Neuronal stem cell (in vitro differentiated cells): ENCODE measurements at regions not wholly inside any gene's neighbourhood (a gene's known extent, or its start where the extent isn't known, plus 50 kb on each side); places are given as distances from the start of the nearest gene placed in this dataset.

Experiments used
- DNase-seq: peaks from one replicate; pipeline ENCODE4 v3.0.0-alpha.2; 2013; ENCODE audit warnings: low spot score
- H2AFZ ChIP-seq: one replicate; pipeline ENCODE4 v1.6.1; 2013; ENCODE audit warnings: mild to moderate bottlenecking, low read length, inconsistent platforms
- H2AK5ac ChIP-seq: 2 replicates; pipeline ENCODE4 v1.6.1; 2013; ENCODE audit warnings: low read depth, mild to moderate bottlenecking, inconsistent platforms, low read length, moderate library complexity, mixed read lengths
- H2BK120ac ChIP-seq: 2 replicates; pipeline ENCODE4 v1.6.1; 2013; ENCODE audit warnings: low read depth, mild to moderate bottlenecking, inconsistent platforms, low read length, moderate library complexity, mixed read lengths
- H2BK12ac ChIP-seq: one replicate; pipeline ENCODE4 v1.6.1; 2013; ENCODE audit warnings: low read length, inconsistent platforms
- H2BK15ac ChIP-seq: 2 replicates; pipeline ENCODE4 v1.6.1; 2013; ENCODE audit warnings: mild to moderate bottlenecking, low read length, inconsistent platforms, mixed read lengths
- H2BK5ac ChIP-seq: one replicate; pipeline ENCODE4 v1.6.1; 2013; ENCODE audit warnings: inconsistent platforms, mild to moderate bottlenecking, low read length, moderate library complexity
- H3K14ac ChIP-seq: one replicate; pipeline ENCODE4 v1.6.1; 2013; ENCODE audit warnings: low read length, inconsistent platforms
- H3K18ac ChIP-seq: 2 replicates; pipeline ENCODE4 v1.6.1; 2013; ENCODE audit warnings: low read length, inconsistent platforms
- H3K23ac ChIP-seq: 2 replicates; pipeline ENCODE4 v1.6.1; 2013; ENCODE audit warnings: low read depth, mild to moderate bottlenecking, mixed read lengths, low read length, inconsistent platforms; ENCODE audit not compliant: poor library complexity
- H3K27ac ChIP-seq: replicated peaks from 3 replicates; pipeline ENCODE4 v1.5.1; 2013; ENCODE audit warnings: low read length, inconsistent platforms
- H3K27me3 ChIP-seq, 3 experiments: 2 replicates each; pipeline ENCODE4 v1.6.1; 2013; ENCODE audit warnings: low read length in 3 of 3, mild to moderate bottlenecking in 2 of 3, inconsistent platforms in 1 of 3, low read depth in 1 of 3, mixed read lengths in 1 of 3, moderate library complexity in 1 of 3; ENCODE audit not compliant: control insufficient read depth in 3 of 3, insufficient read depth in 3 of 3
- H3K36me3 ChIP-seq, 2 donors: replicated peaks in 1 of 2; 2 replicates each; pipeline ENCODE4 v1.6.1; 2013; ENCODE audit warnings: low read length in 2 of 2; ENCODE audit not compliant: control insufficient read depth in 2 of 2, insufficient read depth in 2 of 2
- H3K4ac ChIP-seq: 2 replicates; pipeline ENCODE4 v1.6.1; 2013; ENCODE audit warnings: inconsistent platforms, mild to moderate bottlenecking, low read length, moderate library complexity
- H3K4me1 ChIP-seq, 2 donors: 1 replicate in 1 of 2; 2 replicates in 1 of 2; pipeline ENCODE4 v1.6.1; 2013; ENCODE audit warnings: low read length in 2 of 2, low read depth in 1 of 2; ENCODE audit not compliant: control insufficient read depth in 2 of 2, insufficient read depth in 1 of 2
- H3K4me2 ChIP-seq: one replicate; pipeline ENCODE4 v1.6.1; 2013; ENCODE audit warnings: mild to moderate bottlenecking, low read length, inconsistent platforms; ENCODE audit not compliant: insufficient read depth, poor library complexity, severe bottlenecking
- H3K4me3 ChIP-seq, 2 donors: 2 replicates each; pipeline ENCODE4 v1.5.1; 2013; ENCODE audit warnings: low read length in 2 of 2, mild to moderate bottlenecking in 2 of 2, inconsistent platforms in 1 of 2, moderate library complexity in 1 of 2
- H3K79me1 ChIP-seq: one replicate; pipeline ENCODE4 v1.6.1; 2013; ENCODE audit warnings: low read depth, mild to moderate bottlenecking, inconsistent platforms, low read length, moderate library complexity
- H3K9ac ChIP-seq: one replicate; pipeline ENCODE4 v1.6.1; 2013; ENCODE audit warnings: mild to moderate bottlenecking, low read depth, low read length, inconsistent platforms; ENCODE audit not compliant: poor library complexity
- H3K9me3 ChIP-seq, 2 donors: replicated peaks in 1 of 2; 2 replicates each; pipeline versions ENCODE3 to v1.6.1; 2013; ENCODE audit warnings: low read length in 2 of 2, mild to moderate bottlenecking in 2 of 2, inconsistent platforms in 1 of 2, low read depth in 1 of 2, mixed read lengths in 1 of 2, moderate library complexity in 1 of 2; ENCODE audit not compliant: control insufficient read depth in 2 of 2, insufficient read depth in 1 of 2
- H4K8ac ChIP-seq: one replicate; pipeline ENCODE4 v1.6.1; 2013; ENCODE audit warnings: low read depth, mild to moderate bottlenecking, inconsistent platforms, low read length, moderate library complexity
- H4K91ac ChIP-seq: one replicate; pipeline ENCODE4 v1.6.1; 2013; ENCODE audit warnings: low read length, low read depth, mild to moderate bottlenecking, inconsistent platforms; ENCODE audit not compliant: poor library complexity
- WGBS, 2 donors: extraction: QIAGEN DNeasy Blood & Tissue Kit; methylation state at CpG; one replicate each; pipeline ENCODE4 v1.1.7; 2013; ENCODE audit warnings: missing lambda C conversion rate in 2 of 2, mixed read lengths in 1 of 2; ENCODE audit not compliant: insufficient read length in 2 of 2, insufficient replicate concordance in 1 of 2; ENCODE audit errors: extremely low coverage in 2 of 2; 5-methylcytosine and 5-hydroxymethylcytosine counted together

DNA sequence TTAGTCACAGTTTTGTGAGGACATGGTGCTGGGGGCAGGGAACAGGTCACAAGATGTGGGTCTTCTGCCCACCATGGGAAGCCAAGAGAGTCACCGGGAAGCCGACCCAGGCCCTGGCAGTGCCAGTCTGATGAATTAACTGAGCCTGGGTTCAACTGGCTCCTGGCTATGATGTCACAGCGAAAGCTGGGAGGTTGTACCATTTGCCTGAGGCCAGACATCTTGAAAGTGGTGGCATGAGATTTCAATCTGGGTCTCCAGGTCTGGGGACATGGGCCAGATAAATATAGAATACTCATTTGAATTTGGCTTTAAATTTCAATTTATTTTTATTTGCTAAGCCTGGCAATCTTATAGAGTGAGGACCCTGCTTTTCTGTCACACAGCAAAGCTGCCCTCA lies 280.9 kb downstream of the NSG2 start:
- H3K4me1 ChIP-seq: peaks cover 0 to 17% of the 10 kb centered on the region in 2 donors
- no peaks in the 10 kb centered on the region for H3K79me1 ChIP-seq
- no peak overlapping the region for H3K9ac ChIP-seq
- H3K4ac ChIP-seq: no peak overlapping the region
- H3K36me3 ChIP-seq: no peaks in the 10 kb centered on the region
- no peak overlapping the region for H2BK120ac ChIP-seq
- no peaks in the 10 kb centered on the region for H3K27me3 ChIP-seq
- H3K4me2 ChIP-seq: no peak overlapping the region
- no peak overlapping the region for H3K27ac ChIP-seq
- H2BK12ac ChIP-seq: no peak overlapping the region
- H4K8ac ChIP-seq: no peak overlapping the region
- no CpG with 5 or more reads among the region's 3 CpGs for WGBS, 2 donors
- no peak overlapping the region for H3K14ac ChIP-seq
- no peak overlapping the region for H2AK5ac ChIP-seq
- DNase-seq: no peak
- H2AFZ ChIP-seq: no peak overlapping the region
- no peak overlapping the region for H4K91ac ChIP-seq
- H3K23ac ChIP-seq: no peak overlapping the region
- H3K4me3 ChIP-seq: no peak overlapping the region
- H2BK5ac ChIP-seq: no peak overlapping the region
- no peaks in the 10 kb centered on the region for H3K9me3 ChIP-seq
- H2BK15ac ChIP-seq: no peak overlapping the region
- no peak overlapping the region for H3K18ac ChIP-seq

DNA sequence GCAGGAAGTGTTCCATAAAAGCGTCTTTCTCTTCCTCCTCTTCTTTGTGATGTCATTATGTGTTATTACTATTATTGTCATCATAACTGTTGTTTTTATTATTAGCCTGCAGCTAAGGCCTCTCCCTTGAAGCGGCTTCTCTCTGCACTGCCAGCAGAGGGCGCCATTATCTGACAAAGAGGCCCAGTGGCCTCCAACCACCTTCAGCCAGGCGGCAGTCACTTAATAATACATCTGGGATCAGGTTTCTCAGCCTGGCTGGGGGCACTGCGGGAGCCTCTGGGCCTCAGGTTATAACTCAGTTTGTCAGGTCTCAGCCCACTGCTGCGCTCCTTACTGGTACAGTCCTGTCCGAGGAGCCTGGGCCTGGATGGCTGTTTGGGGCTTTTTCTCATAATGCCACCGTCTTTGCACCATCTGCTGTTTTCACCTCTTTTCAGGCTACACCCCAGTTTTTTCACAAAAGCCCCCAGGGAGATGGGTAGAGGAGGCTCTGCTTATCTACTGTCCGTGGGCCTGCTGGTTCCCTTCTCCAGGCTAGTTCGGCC lies 281.9 kb downstream of the NSG2 start:
- Histone ChIP-seq H2AFZ (no peak overlapping the region), H3K27me3 (no peaks in the 10 kb centered on the region), H3K27ac (no peak overlapping the region), H3K9me3 (no peaks in the 10 kb centered on the region), H3K14ac (no peak overlapping the region), H3K4me2 (peak overlapping the region; percentile 21), H3K4me1 (peaks cover 0 to 17% of the 10 kb centered on the region in 2 donors), H4K8ac (no peak overlapping the region), H4K91ac (peak overlapping the region; percentile 54), H3K9ac (no peak overlapping the region), H3K4me3 (no peak overlapping the region), H3K36me3 (no peaks in the 10 kb centered on the region), H2BK12ac (no peak overlapping the region), H2BK5ac (peak overlapping the region; percentile 96), H3K79me1 (no peaks in the 10 kb centered on the region), H2BK120ac (no peak overlapping the region), H3K23ac (no peak overlapping the region), H3K18ac (peak overlapping the region; percentile 69), H2AK5ac (peak overlapping the region; percentile 10), H3K4ac (no peak overlapping the region), H2BK15ac (no peak overlapping the region)
- no CpG with 5 or more reads among the region's 10 CpGs for WGBS, 2 donors
- peak; percentile 75 for DNase-seq

DNA sequence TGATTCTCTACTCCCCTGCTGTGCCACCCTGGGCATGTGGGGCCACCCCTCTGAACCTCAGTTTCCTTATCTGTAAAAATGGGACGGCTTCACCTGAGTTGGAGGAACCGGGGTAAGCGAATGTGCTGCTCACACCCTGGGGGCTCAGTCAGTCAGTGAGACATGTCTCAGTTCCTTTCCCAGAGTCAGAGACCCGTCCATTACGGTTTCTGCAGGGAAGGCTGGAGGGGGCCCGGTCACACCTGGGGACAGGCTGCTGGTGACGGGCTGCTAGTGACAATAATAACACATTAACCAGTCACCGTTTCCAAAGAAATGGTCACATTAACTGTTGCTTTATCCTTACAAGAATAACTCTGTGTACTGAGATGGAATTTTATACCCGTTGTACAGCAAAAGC lies 282.4 kb downstream of the NSG2 start:
- Histone ChIP-seq H3K36me3 (no peaks in the 10 kb centered on the region), H4K8ac (no peak overlapping the region), H3K4ac (no peak overlapping the region), H4K91ac (peak overlapping the region; percentile 54), H2AFZ (no peak overlapping the region), H3K9ac (no peak overlapping the region), H3K23ac (no peak overlapping the region), H2BK12ac (no peak overlapping the region), H2AK5ac (peak overlapping the region; percentile 10), H3K9me3 (no peaks in the 10 kb centered on the region), H3K27me3 (no peaks in the 10 kb centered on the region), H3K4me1 (peaks cover 0 to 17% of the 10 kb centered on the region in 2 donors), H3K79me1 (no peaks in the 10 kb centered on the region), H3K18ac (peak overlapping the region; percentile 69), H2BK15ac (no peak overlapping the region), H2BK120ac (no peak overlapping the region), H3K27ac (no peak overlapping the region), H2BK5ac (peak overlapping the region; percentile 96), H3K4me3 (no peak overlapping the region), H3K14ac (no peak overlapping the region), H3K4me2 (no peak overlapping the region)
- no peak for DNase-seq
- WGBS, 2 donors: no CpG with 5 or more reads among the region's 9 CpGs

DNA sequence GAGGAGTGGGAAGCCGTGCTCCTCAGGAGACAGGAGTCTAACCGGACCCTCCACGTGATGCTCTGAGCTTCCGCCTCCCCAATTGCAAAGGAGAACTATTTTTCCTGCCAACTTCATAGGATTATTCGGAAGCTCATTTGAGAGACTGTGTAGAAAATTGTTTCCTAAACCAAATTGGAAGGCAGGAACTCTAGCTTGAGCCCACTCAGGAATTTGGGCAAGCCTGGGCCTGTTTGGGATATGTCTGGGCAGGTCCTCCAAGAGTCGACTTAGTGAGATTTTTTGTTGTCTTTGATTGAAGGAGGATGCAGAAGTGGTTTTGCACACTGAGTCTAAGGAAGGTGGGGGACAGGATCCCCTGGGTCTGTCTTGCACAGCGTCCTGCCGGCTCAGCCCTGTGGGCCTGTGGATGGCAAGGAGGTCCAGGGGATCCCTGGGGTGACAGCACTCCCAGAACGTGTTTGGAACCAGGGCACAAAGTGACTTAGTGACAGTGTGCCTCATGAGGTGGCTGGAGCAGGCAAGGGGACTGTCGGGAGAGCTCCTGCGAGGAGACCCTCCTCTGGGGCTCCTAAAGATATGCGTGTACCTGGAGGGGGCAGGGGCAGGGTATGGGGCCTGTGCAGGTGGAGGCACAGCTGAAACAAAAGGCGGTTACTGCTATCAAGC lies 283.3 kb downstream of the NSG2 start:
- no CpG with 5 or more reads among the region's 13 CpGs for WGBS, 2 donors
- no peak for DNase-seq

More for the DNA sequence above, 283.3 kb downstream of the NSG2 start:
- Histone ChIP-seq H3K9ac (no peak overlapping the region), H3K79me1 (no peaks in the 10 kb centered on the region), H3K27me3 (no peaks in the 10 kb centered on the region), H3K4ac (peak overlapping the region; percentile 40), H3K23ac (no peak overlapping the region), H3K4me3 (no peak overlapping the region), H2BK5ac (peak overlapping the region; percentile 96), H3K4me1 (peaks cover 0 to 15% of the 10 kb centered on the region in 2 donors), H4K91ac (no peak overlapping the region), H3K4me2 (no peak overlapping the region), H2BK15ac (no peak overlapping the region), H2AFZ (peak overlapping the region; percentile 29), H3K18ac (peak overlapping the region; percentile 85), H2AK5ac (peak overlapping the region; percentile 78), H2BK120ac (peak overlapping the region; percentile 95), H3K9me3 (no peaks in the 10 kb centered on the region), H4K8ac (peak overlapping the region; percentile 66), H3K27ac (no peak overlapping the region), H3K14ac (peak overlapping the region; percentile 39), H3K36me3 (no peaks in the 10 kb centered on the region), H2BK12ac (peak overlapping the region; percentile 95)
